Nucleus accumbens (tissue), 56 donors: ENCODE measurements at regions not wholly inside any gene's neighbourhood (a gene's known extent, or its start where the extent isn't known, plus 50 kb on each side); places are given as distances from the start of the nearest gene placed in this dataset.
"Not testable (repeated sequence)": the region's sequence is repeated elsewhere in the genome, so short reads cannot be mapped to it uniquely, and the experiment has no call there.

Source experiments
- DNase-seq, 56 donors: peaks; one replicate each; lab custom pipeline; 2025; lab: John Stamatoyannopoulos, UW

DNA sequence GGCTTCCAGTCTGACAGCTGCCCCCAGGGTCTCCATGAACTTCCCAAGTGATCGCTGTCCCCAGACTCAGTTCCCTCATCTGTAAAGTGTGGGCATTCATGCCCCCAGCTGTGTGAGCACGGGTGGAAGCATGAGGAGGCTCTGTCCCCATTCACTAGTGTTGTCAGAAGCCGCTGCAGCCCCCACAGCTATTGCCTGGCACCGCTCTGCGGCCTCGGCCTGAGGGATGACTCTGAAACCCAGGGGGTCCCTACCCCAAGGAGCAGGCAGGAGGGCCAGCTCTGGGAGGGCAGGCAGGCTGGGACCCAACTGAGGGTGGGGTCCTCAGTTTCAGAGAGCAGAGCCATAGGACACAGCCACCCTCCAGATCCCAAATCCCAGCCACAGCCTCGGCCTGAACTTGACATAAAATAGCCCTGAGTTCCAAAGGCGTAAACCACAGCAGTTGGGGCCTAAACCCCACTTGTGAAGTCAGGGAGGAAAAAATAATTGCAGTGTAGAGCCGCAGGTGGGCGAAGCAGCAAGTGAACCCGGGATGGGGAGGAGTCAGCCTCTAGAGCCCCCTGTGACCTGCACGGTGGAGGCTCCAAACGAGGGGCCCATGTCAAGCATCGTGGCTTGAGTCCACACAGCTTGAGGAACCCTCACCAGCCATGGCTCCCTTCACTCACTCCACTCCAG lies 66.0 kb upstream of the ADAMTS2 start:
- no peak for DNase-seq

DNA sequence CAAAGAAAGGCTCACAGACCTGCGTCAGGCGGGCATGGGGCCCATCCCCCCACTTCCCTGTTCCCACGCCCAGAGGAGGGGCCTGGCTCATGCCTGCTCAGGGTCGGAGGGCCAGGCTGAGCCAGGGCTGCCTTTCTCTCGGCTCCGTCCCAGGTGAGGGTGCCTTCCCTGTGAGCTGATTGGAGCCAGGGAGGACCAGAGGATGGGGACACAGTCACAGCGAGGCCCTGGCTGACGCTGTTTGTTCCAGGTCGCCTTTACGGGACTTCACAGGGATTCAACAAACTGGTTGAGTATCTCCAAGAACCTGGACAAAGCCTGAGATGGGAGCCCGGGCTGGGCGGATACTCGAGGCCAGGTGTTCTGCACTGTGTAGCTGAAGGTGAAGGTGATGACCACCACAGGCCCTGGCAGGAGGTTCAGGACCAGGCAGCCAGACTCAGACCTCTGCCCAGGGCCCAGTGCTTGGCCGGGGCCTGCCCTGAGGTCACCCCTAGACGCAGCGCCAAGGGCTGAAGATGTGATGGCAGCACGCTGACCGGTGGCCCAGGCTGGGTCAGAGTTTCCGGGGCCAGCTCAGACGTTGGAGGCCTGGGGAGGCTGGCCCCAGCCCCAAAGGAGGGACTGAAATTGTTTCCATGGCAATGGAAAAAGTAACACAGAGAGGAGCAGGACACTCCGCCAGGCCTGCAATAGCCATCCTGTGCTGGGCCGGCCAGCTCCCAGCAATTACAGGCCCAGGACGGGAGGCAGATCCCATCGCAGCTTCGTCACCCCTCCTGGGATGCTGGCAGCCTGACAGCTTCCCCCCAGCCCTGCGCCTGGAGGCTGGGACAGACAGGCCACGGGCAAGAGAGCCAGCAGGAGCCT lies 65.3 kb upstream of the ADAMTS2 start:
- DNase-seq = no peak

DNA sequence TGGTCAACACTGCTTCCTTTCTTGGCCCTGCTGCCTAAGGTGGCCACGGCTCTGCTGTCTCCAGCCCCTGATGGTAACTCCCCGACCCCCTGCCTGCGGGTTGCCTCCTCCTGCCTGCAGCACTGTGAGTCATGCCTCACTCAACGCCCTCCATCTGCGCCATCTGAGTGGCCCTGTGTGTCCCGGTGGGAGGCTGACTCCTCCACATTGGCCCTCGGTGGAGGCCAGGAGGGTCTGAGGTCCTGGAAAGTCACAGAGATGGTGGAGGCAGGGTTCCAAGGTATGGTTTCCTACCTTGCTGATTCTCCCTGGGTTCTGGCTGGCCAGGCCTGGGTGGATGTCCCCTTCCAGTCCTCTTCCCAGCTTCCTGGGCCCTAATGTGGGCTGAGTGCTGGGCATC lies 64.5 kb upstream of the ADAMTS2 start:
- no peak for DNase-seq

DNA sequence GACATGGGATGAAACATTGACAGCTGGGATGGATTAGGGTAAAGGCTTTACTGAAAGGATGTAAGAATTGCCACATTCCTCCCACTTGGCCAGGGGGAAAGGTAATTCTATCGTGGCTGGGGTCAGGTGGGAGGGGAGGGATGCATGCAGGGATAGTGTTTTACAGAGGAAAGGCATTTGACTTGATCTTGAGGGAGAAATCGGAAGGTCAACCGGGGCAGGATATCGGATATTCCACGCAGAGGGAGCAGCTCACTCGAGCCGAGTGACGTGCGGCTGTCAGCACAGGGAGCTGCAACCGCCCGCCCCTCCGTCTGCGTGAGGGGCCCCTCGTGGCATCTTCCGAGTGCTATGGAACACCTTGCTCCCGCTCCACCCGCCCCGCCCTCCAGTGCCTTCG lies 63.4 kb upstream of the ADAMTS2 start:
- DNase-seq = no peak

DNA sequence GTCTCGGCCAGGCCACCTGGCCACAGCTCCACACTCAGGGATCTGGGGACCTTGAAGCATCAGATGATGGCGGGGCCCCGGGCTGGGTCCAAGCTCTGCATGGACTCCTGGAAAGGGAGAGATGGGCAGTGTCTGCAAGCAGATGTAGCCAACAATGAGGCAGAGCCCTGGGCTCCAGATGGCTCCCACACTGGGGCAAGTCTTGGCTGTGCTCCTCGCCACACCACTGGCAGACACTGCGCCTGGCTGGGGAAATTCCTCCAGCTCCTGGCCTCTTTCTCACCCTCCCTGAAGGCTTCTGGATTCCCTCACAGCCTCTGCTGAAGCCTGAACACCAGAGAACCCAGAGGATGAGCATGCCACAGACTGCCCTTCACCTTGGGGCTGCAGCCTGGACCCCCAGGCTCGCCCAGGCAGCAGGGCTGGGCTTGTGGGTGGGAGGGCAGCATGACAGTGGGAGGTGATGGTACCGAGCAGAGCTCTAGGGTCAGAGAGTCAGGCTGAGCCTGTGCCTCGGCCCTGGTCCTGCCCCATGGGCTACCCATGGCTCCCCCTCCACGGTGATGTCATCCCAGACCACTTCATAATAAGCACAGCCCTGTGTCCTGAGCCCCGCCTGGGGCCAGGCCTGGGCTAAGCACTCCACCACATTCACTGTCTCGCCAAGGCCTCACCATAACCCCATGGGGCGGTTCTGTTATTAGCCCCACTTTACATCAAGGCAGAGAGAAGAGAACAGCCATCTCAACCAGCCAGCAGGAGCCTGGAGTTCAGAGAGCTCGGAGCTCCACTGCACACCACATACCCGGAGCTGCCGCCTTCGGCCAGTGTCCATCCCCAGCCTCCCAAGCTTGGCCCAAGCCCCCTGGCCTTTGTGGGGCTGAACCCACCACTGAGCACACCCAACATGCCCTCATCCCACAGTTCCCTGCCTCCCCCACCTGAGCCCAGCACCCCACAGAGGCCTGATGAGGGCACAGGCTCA lies 62.2 kb upstream of the ADAMTS2 start:
- DNase-seq = no peak

DNA sequence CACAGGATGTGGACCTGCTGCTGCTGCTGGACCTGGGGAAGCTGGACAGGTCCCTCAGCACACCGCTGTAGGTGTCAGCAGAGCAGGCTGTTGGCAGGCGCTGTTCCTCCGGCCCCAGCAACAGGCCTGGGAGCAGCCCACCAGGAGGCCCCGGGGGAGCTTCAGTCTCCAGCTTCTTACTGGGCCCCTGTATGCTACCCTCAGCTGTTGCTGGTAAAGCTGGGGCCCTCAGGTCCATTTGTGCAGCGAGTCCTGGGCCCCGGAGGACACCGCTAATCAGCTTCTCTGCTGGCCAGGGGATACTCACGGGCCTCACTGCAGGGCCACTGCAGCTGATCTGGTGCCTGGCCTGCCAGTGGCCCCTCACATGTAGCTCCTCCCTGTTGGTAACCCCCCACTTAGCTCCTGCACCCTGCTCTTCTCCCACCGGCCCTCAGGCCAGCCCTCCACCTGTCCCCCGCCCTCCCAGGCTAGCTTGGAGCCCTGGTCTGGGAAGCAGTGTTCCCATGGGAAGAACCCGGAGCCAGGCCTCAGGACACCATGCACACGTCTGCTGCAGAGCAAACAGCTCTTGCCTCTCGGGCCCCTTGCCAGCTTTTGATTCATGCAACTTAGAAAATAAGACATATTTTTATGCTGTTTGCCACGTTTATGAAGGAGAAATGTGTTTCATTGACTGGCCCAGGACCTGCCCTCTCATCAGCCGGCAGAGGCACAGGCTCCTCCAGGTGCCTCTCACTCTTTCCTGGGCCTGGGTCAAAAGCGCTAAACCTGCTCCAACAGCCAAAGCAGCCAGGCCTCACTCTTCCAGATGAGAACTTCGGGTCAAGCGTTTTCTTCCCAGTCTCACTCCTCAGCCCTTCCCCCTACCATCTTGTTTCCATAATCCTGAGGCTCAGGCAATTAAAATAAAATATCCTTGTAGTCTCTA lies 61.0 kb upstream of the ADAMTS2 start:
- no peak for DNase-seq

DNA sequence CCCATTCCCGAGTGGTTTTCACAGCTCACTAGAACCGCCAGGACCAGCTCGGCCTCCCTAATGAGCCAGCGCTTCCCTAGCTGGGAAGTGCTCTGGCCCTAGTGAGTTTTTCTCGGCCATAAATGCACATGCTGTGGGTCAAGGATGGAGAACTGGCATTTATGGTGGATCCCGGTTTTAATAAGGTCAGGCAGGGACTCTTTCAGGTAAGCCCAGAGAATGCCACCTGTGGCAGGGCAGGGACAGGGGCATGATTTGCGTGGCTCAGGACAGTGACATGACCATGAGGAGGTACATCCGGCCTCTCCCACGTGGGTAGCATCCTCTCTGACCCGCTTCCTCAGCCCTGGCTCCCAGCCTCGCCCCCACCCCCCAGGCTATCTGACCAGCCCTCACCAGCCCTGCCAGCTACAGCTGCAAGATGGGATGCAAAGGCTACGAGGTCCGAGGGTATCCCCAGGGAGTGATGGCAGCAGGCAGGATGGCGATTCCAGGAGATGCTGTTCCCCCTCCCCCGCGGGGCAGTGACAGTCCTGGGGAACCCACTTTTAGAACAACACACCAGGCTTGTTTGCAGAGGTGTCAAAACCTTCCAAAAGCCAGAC lies 60.3 kb upstream of the ADAMTS2 start:
- DNase-seq = no peak

DNA sequence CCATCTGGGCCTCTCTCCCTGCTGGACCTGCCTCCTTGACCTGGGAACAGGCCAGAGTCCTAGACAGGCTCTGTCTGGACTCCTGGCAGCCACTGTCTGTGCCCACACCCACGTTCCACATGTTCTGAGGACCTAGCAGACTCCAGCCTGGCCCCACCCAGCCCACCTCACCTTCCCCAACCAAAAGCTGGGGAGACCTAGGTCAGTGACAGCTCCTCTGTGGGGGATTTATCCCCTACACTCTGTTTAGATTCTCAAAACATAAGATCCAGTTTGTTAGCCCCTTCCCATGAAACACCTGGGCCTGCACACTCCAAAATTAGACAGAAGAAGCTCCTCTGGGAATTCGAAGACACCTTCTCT lies 59.8 kb upstream of the ADAMTS2 start:
- DNase-seq = no peak

DNA sequence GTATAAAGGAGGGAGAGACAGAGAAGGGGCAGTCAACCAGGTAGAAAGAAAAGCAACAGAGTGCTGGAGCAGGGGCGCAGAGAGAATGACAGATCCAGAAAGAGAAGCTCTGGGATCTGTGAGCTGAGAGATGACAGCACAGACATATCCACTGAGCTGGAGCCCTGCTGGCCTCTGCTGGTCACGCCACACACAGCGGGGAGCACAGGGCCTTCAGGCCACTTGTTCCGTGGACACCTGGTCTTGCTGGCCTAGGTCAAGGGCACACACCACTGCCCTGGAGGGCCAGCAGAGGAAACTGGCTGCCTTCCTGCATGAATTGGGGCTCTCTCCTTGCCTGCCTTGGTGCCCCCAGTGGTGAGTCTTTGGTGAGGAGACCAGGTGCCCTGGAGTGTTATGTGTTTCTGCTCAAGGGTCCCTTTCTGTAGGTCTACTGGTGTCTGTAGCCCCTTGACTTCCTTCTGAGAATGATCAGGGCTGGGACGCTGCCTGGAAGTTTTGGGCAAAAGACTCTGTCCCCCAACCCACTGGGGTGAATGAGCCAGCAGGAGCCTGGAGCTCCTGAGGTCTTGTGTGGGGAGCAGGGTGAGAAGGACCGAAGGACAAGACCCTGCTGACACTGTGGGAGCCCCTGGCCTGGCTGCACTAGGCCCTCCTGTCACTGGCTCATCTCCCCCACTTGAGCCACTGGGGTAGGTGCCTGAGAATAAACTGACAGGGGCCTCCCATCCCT lies 59.2 kb upstream of the ADAMTS2 start:
- DNase-seq = no peak

DNA sequence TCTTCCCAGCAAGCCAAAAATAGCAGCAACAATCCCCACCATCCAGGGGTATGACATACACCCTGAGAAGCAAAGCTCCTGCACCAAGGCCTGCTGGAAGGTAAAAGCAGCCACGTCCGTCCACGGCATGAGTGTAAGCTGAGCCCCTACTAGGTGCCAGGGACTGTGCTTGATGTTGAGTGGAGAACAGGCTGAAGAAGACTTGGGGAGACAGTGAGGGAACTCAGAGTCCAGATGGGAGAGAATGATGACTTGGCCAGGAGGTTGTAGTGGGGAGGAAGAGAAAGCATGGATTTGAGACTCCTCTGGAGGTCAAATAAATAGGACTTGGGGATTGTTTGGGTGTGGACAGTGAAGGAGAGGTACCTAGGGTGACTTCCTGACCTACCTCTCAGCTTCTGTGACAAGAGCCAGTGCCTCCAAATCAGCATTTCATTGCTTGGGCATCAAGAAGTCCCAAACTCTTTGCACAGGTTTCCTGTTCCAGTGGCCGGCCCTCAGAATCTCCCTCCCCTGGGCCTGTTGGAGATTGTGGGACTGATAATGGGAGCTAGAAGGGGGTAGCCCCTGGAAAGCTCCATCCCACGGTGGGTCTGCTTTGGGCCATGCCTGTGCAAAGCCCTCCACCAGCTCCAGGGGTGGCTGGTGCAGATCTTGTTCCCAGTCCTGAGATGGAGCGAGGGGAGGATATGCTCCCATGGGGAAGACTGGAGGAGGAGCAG lies 58.3 kb upstream of the ADAMTS2 start:
- no peak for DNase-seq

DNA sequence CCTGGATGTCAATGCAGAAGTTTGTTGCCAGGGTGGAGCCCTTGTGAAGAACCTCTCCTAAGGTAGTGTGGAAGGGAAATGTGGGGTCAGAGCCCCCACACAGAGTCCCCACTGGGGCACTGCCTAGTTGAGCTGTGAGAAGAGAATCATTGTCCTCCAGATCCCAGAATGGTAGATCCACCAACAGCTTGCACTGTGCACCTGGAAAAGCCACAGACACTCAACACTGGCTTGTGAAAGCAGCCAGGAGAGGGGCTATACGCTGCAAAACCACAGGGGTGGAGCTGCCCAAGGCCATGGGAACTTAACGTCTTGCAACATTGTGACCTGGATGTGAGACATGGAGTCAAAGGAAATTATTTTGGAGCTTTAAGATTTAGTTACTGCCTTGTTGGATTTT lies 55.2 kb upstream of the ADAMTS2 start:
- DNase-seq = not testable (repeated sequence)

DNA sequence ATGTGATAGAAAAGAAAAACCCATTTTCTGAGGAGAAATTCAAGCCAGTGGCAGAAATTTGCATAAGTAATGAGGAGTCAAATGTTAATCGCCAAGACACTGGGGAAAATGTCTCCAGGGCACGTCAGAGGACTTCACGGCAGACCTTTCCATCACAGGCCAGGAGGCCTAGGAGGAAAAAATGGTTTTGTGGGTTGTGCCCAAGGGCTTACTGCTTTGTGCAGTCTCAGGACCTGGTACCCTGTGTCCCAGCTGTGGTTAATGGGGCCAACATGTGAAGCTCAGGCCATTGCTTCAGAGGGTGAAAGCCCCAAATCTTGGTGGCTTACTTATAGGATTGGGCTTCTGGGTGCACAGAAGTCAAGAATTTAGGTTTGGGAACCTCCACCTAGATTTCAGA lies 54.8 kb upstream of the ADAMTS2 start:
- no peak for DNase-seq

DNA sequence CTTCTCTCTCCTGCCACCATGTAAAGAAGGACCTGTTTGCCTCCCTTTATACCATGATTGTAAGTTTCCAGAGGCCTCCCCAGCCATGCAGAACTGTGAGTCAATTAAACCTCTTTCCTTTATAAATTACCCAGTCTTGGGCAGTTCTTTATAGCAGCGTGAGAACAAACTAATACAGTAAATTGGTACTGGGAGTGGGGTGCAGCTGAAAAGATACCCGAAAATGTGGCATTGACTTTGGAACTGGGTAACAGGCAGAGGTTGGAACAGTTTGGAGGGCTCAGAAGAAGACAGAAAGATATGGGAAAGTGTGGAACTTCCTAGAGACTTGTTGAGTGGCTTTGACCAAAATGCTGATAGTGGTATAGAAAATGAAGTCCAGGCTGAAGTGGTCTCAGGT lies 54.1 kb upstream of the ADAMTS2 start:
- DNase-seq = not testable (repeated sequence)

DNA sequence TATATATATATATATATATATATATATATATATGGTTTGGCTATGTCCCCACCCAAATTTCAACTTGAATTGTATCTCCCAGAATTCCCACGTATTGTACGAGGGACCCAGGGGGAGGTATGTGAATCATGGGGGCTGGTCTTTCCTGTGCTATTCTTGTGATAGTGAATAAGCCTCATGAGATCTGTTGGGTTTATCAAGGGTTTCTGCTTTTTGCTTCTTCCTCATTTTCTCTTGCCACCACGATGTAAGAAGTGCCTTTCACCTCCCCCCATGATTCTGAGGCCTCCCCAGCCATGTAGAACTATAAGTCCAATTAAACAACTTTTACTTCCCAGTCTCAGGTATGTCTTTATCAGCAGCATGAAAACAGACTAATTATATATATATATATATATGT lies 52.3 kb upstream of the ADAMTS2 start:
- no peak for DNase-seq
